ENCODE measurements at regions not wholly inside any gene's neighbourhood (a gene's known extent, or its start where the extent isn't known, plus 50 kb on each side); places are given as distances from the start of the nearest gene placed in this dataset.

- ChIA-PET CTCF (interaction anchor here (1.3 to 7.6 kb wide), 3 partner anchors 16 to 344 kb away, joined by 4 to 110 read pairs (median 14); partner anchors contain the start of gene SNX18), POLR2A (interaction anchor here (0.7 kb wide), 1 partner anchor 197 kb away, joined by 4 read pairs; no protein-coding TSS in a partner anchor)
- Histone ChIP-seq H3K36me3 (ENCODE audit: control insufficient read depth, insufficient read depth, low read length) (no peaks in the 10 kb centered on the region), H3K4me3 (ENCODE audit: low read depth, low read length) (no peak overlapping the region), H3K27me3 (ENCODE audit: control insufficient read depth, insufficient read depth, low read length) (no peaks in the 10 kb centered on the region)
- DNase-seq (ENCODE audit: low read depth) = no peak
- TF ChIP-seq CTCF (IDR thresholded peaks at IDR 0.05; ENCODE audit: insufficient read depth, low read depth, low read length) = no peak
Measured at GRCh38 chr5:54861212-54861894, 124.0 kb downstream of the ESM1 start.

- CTCF ChIA-PET = interaction anchor here (2.5 kb wide), 1 partner anchor 15 kb away, joined by 14 read pairs; no protein-coding TSS in a partner anchor
- POLR2A ChIA-PET = no interaction called here
Measured at GRCh38 chr5:54860321-54860720, 125.1 kb downstream of the ESM1 start.

GRCh38 chr5:54859316-54859715 is 126.1 kb downstream of the ESM1 start:
- CTCF ChIA-PET = interaction anchor here (1.3 to 1.4 kb wide), 2 partner anchors 342 to 370 kb away, joined by 3 to 7 read pairs; partner anchors contain the start of gene SNX18

More at GRCh38 chr5:54860321-54860720, 125.1 kb downstream of the ESM1 start:
- no peak for TF ChIP-seq CTCF (IDR thresholded peaks at IDR 0.05; ENCODE audit: insufficient read depth, low read depth, low read length)
- Histone ChIP-seq H3K36me3 (ENCODE audit: control insufficient read depth, insufficient read depth, low read length) (no peaks in the 10 kb centered on the region), H3K27me3 (ENCODE audit: control insufficient read depth, insufficient read depth, low read length) (no peaks in the 10 kb centered on the region), H3K4me3 (ENCODE audit: low read depth, low read length) (no peak overlapping the region)
- DNase-seq (ENCODE audit: low read depth) = no peak

GRCh38 chr5:54854883-54855581 is 130.4 kb downstream of the ESM1 start:
- TF ChIP-seq CTCF (IDR thresholded peaks at IDR 0.05; ENCODE audit: insufficient read depth, low read depth, low read length) = no peak
- DNase-seq (ENCODE audit: low read depth) = no peak
- no peak overlapping the region for H3K4me3 ChIP-seq (ENCODE audit: low read depth, low read length)
- POLR2A ChIA-PET = no interaction called here
- no peaks in the 10 kb centered on the region for H3K27me3 ChIP-seq (ENCODE audit: control insufficient read depth, insufficient read depth, low read length)
- CTCF ChIA-PET = interaction anchor here (0.9 to 2.8 kb wide), 3 partner anchors 11 to 363 kb away, joined by 3 to 6 read pairs (median 3); no protein-coding TSS in a partner anchor
- H3K36me3 ChIP-seq (ENCODE audit: control insufficient read depth, insufficient read depth, low read length) = no peaks in the 10 kb centered on the region

More at GRCh38 chr5:54859316-54859715, 126.1 kb downstream of the ESM1 start:
- Histone ChIP-seq H3K4me3 (ENCODE audit: low read depth, low read length) (no peak overlapping the region), H3K36me3 (ENCODE audit: control insufficient read depth, insufficient read depth, low read length) (no peaks in the 10 kb centered on the region), H3K27me3 (ENCODE audit: control insufficient read depth, insufficient read depth, low read length) (no peaks in the 10 kb centered on the region)
- TF ChIP-seq CTCF (IDR thresholded peaks at IDR 0.05; ENCODE audit: insufficient read depth, low read depth, low read length) = no peak
- DNase-seq (ENCODE audit: low read depth) = no peak
- POLR2A ChIA-PET = no interaction called here

- POLR2A ChIA-PET = no interaction called here
Measured at GRCh38 chr5:54852007-54852406, 133.4 kb downstream of the ESM1 start.

More at GRCh38 chr5:54852007-54852406, 133.4 kb downstream of the ESM1 start:
- TF ChIP-seq CTCF (IDR thresholded peaks at IDR 0.05; ENCODE audit: insufficient read depth, low read depth, low read length) = no peak
- CTCF ChIA-PET = interaction anchor here (0.6 to 4.7 kb wide), 4 partner anchors 15 to 335 kb away, joined by 3 to 30 read pairs (median 4); partner anchors contain the start of gene SNX18
- no peak for DNase-seq (ENCODE audit: low read depth)
- H3K36me3 ChIP-seq (ENCODE audit: control insufficient read depth, insufficient read depth, low read length) = no peaks in the 10 kb centered on the region
- no peaks in the 10 kb centered on the region for H3K27me3 ChIP-seq (ENCODE audit: control insufficient read depth, insufficient read depth, low read length)
- no peak overlapping the region for H3K4me3 ChIP-seq (ENCODE audit: low read depth, low read length)
